Endothelial cell of umbilical vein (primary cell): ENCODE measurements at regions not wholly inside any gene's neighbourhood (a gene's known extent, or its start where the extent isn't known, plus 50 kb on each side); places are given as distances from the start of the nearest gene placed in this dataset.

Source experiments
- BruUV-seq: library from RNA; stranded (reverse); fragments of 400-500 nt; replicated peaks from 2 replicates; lab custom pipeline; 2021; lab: Mats Ljungman, UMichigan
- CTCF ChIA-PET: fragments of 300-600, 350-600 bp; sonication (Branson Sonifier 250); formaldehyde crosslinking; loops from one replicate; lab custom pipeline; 2021; ENCODE audit warnings: antibody characterized with exemption, inconsistent platforms; lab: Charles Lee
- POLR2A ChIA-PET: fragments of 300-600, 350-600 bp; sonication (Branson Sonifier 250); formaldehyde crosslinking; loops from one replicate; lab custom pipeline; 2021; ENCODE audit warnings: antibody characterized with exemption, inconsistent platforms; lab: Charles Lee
- DNase-seq: peaks from one replicate; pipeline ENCODE4 v3.0.0-alpha.2; 2011; ENCODE audit warnings: low read depth, low spot score
- FAIRE-seq: peaks from 2 replicates; lab custom pipeline; 2011; peaks lifted over from hg19 to GRCh38; lab: Jason Lieb, UNC
- H2AFZ ChIP-seq: 2 replicates; pipeline ENCODE4 v1.6.0; 2012; ENCODE audit warnings: low read depth, low read length, control low read depth, inconsistent platforms
- H3K27ac ChIP-seq: 2 replicates; pipeline ENCODE4 v1.5.1; 2011; ENCODE audit warnings: low read depth, mild to moderate bottlenecking, control low read depth, low read length, moderate library complexity; ENCODE audit not compliant: insufficient read depth
- H3K27me3 ChIP-seq, 2 experiments: 2 replicates each; pipeline versions ENCODE4 v1.6.0 to v1.6.1; 2011; ENCODE audit warnings: low read length in 2 of 2, mixed read lengths in 1 of 2; ENCODE audit not compliant: control insufficient read depth in 2 of 2, insufficient read depth in 2 of 2
- H3K36me3 ChIP-seq, 2 experiments: 2 replicates in 1 of 2; 3 replicates in 1 of 2; pipeline ENCODE4 v1.5.1; 2011; ENCODE audit warnings: low read length in 2 of 2, mild to moderate bottlenecking in 1 of 2, moderate library complexity in 1 of 2; ENCODE audit not compliant: control insufficient read depth in 2 of 2, insufficient read depth in 2 of 2; ENCODE audit errors: extremely low read depth in 1 of 2
- H3K4me1 ChIP-seq: 3 replicates; pipeline ENCODE4 v1.5.1; 2011; ENCODE audit warnings: mild to moderate bottlenecking, low read length; ENCODE audit not compliant: control insufficient read depth, insufficient read depth; ENCODE audit errors: extremely low read depth
- H3K4me2 ChIP-seq: 2 replicates; pipeline ENCODE4 v1.6.1; 2011; ENCODE audit warnings: low read length, control low read depth, mixed read lengths; ENCODE audit not compliant: insufficient read depth
- H3K4me3 ChIP-seq, 3 experiments: fragments of 200-600 bp in 1 of 3; sonication (generic), shearing (Covaris generic) in 1 of 3; replicated peaks in 1 of 3; 2 replicates each; pipeline ENCODE4 v1.5.1; 2011 to 2016; ENCODE audit warnings: control low read depth in 3 of 3, low read length in 3 of 3, mild to moderate bottlenecking in 2 of 3, inconsistent platforms in 1 of 3, low read depth in 1 of 3, moderate library complexity in 1 of 3; ENCODE audit not compliant: insufficient read depth in 1 of 3
- H3K79me2 ChIP-seq: 2 replicates; pipeline ENCODE4 v1.6.0; 2012; ENCODE audit warnings: low read length, inconsistent platforms; ENCODE audit not compliant: control insufficient read depth, insufficient read depth
- H3K9ac ChIP-seq: replicated peaks from 2 replicates; pipeline ENCODE3; 2011; ENCODE audit warnings: low read length, control low read depth; ENCODE audit not compliant: insufficient read depth; ENCODE audit errors: extremely low read depth
- H3K9me1 ChIP-seq: replicated peaks from 3 replicates; pipeline ENCODE4 v1.6.0; 2011; ENCODE audit warnings: mild to moderate bottlenecking, low read length; ENCODE audit not compliant: control insufficient read depth, insufficient read depth; ENCODE audit errors: extremely low read depth
- H3K9me3 ChIP-seq: replicated peaks from 2 replicates; pipeline ENCODE4 v1.5.1; 2012; ENCODE audit warnings: low read length, inconsistent platforms; ENCODE audit not compliant: control insufficient read depth, insufficient read depth
- H4K20me1 ChIP-seq: replicated peaks from 2 replicates; pipeline ENCODE3; 2011; ENCODE audit warnings: mild to moderate bottlenecking, low read length; ENCODE audit not compliant: control insufficient read depth, insufficient read depth; ENCODE audit errors: extremely low read depth
- EZH2 ChIP-seq: IDR thresholded peaks from 2 replicates; pipeline ENCODE4 v1.6.1; 2012; ENCODE audit warnings: borderline replicate concordance, low read depth, mild to moderate bottlenecking, moderate library complexity, low read length, inconsistent platforms; ENCODE audit not compliant: severe bottlenecking
- FOS ChIP-seq: IDR thresholded peaks from 2 replicates; pipeline ENCODE4 v1.6.1; 2011; ENCODE audit warnings: mild to moderate bottlenecking, low read length, moderate library complexity, borderline replicate concordance; ENCODE audit not compliant: insufficient read depth
- GATA2 ChIP-seq: IDR thresholded peaks from 2 replicates; pipeline ENCODE4 v1.7.0; 2011; ENCODE audit warnings: low read depth, mild to moderate bottlenecking, moderate library complexity, mixed read lengths, low read length; ENCODE audit not compliant: insufficient read length, insufficient read depth
- JUN ChIP-seq: IDR thresholded peaks from 2 replicates; pipeline ENCODE4 v1.6.1; 2011; ENCODE audit warnings: borderline replicate concordance, low read depth; ENCODE audit not compliant: insufficient read length, insufficient read depth
- MYC ChIP-seq: IDR thresholded peaks from one replicate; pipeline ENCODE4 v1.6.1; 2011; ENCODE audit warnings: mild to moderate bottlenecking, low read depth, low read length
- POLR2A ChIP-seq: IDR thresholded peaks from 2 replicates; pipeline ENCODE4 v1.6.1; 2012; ENCODE audit warnings: low read depth, mild to moderate bottlenecking, control low read depth, low read length
- POLR2AphosphoS5 ChIP-seq: IDR thresholded peaks from 2 replicates; pipeline ENCODE4 v1.6.1; 2012; ENCODE audit warnings: low read depth, mild to moderate bottlenecking, control low read depth, low read length, moderate library complexity; ENCODE audit not compliant: insufficient read depth
- dilution Hi-C: fragments of 300-500 bp; cut with MboI; formaldehyde crosslinking; loops from one replicate; pipeline ENCODE4 v1.15.0; 2019; ENCODE audit warnings: low sequenced_read_pairs; ENCODE audit not compliant: extremely low pct_ligation_motif_present
- intact Hi-C: fragments of 100-400 bp; cut with micrococcal nuclease; formaldehyde crosslinking; loops from one replicate; pipeline ENCODE4 v1.10.0; 2022
- TF ChIP-seq, protein P1 (sequence below): IDR thresholded peaks from 2 replicates; pipeline ENCODE4 v1.6.1; 2011; ENCODE audit not compliant: insufficient read depth, insufficient read length
- TF ChIP-seq, protein P2 (sequence below), 2 donors: IDR thresholded peaks; 1 replicate in 1 of 2; 2 replicates in 1 of 2; pipeline ENCODE4 v1.5.1; 2011; ENCODE audit warnings: low read length in 2 of 2, mild to moderate bottlenecking in 2 of 2, moderate library complexity in 2 of 2, control low read depth in 1 of 2, inconsistent platforms in 1 of 2, low read depth in 1 of 2; ENCODE audit not compliant: insufficient read depth in 1 of 2; ENCODE audit errors: extremely low read depth in 1 of 2

DNA sequence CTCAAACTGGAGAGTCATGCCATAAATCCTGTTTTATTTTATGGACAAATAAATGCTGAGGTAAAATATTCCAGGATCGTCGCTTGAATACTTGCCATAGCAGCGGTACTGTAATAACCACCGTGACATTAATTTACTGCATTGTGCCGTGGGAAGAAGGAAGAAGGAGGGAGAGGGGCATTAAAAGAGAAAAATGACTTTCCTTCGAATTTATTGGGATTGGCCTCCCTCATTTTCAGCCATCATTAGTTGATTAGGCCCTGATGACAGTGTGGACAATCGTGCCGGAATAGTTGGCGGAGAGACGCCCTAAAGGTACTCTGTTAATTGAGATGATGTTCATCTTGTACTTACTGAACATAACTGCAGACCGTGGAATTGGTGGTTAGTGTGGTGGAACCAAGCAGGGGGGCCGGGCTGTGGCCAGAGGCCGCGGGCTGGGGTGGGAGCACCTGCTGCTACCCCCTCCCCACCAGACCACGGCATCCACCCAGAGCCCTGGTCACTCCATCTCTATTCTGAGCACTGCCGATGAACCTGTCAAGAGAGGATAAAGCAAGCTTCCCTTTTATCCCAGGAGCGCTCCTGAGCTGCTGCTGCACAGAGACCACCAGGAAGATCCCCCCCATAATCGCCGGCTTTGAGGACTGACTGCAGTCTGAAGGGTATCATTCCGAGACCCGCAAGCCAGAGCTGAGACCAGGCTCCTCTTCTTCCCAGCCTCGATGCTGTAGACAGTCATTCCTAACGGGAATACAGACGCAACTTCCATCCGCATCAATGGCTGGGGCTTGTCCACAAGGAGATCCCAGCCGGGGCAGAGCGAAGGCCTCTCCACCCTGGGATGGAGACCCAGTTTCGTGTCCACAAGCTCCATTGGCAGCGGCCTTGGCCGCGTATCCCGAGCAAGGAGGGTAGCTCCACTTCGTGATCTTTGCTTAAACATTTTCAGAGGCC lies 168.3 kb upstream of the TSHZ3 start:
- Histone ChIP-seq H3K79me2 (no peaks in the 10 kb centered on the region), H3K4me2 (no peak overlapping the region), H3K9me3 (peaks cover 2% of the 10 kb centered on the region), H2AFZ (no peak overlapping the region), H3K27ac (no peak overlapping the region), H4K20me1 (no peaks in the 10 kb centered on the region), H3K4me3 (no peak overlapping the region), H3K36me3 (no peaks in the 10 kb centered on the region), H3K4me1 (no peaks in the 10 kb centered on the region), H3K9ac (no peak overlapping the region), H3K9me1 (no peaks in the 10 kb centered on the region), H3K27me3 (no peaks in the 10 kb centered on the region)
- ChIA-PET POLR2A (no interaction called here), CTCF (no interaction called here)
- no peak for DNase-seq
- TF ChIP-seq GATA2 (no peak), POLR2A (no peak), EZH2 (no peak), POLR2AphosphoS5 (no peak), MYC (no peak), FOS (no peak), JUN (no peak)
- TF ChIP-seq, protein P1, sequence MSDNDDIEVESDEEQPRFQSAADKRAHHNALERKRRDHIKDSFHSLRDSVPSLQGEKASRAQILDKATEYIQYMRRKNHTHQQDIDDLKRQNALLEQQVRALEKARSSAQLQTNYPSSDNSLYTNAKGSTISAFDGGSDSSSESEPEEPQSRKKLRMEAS, result no peak
- TF ChIP-seq, protein P2, sequence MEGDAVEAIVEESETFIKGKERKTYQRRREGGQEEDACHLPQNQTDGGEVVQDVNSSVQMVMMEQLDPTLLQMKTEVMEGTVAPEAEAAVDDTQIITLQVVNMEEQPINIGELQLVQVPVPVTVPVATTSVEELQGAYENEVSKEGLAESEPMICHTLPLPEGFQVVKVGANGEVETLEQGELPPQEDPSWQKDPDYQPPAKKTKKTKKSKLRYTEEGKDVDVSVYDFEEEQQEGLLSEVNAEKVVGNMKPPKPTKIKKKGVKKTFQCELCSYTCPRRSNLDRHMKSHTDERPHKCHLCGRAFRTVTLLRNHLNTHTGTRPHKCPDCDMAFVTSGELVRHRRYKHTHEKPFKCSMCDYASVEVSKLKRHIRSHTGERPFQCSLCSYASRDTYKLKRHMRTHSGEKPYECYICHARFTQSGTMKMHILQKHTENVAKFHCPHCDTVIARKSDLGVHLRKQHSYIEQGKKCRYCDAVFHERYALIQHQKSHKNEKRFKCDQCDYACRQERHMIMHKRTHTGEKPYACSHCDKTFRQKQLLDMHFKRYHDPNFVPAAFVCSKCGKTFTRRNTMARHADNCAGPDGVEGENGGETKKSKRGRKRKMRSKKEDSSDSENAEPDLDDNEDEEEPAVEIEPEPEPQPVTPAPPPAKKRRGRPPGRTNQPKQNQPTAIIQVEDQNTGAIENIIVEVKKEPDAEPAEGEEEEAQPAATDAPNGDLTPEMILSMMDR (IDR thresholded peaks at IDR 0.05; ENCODE audit: extremely low read depth in 1 of 2, insufficient read depth in 1 of 2, low read depth in 1 of 2, low read length in 2 of 2), result no peak
- BruUV-seq, result no TSS peak
- dilution Hi-C loops (no loop called here), intact Hi-C loops (no loop called here)
- no peak for FAIRE-seq
